Effector memory CD8-positive, alpha-beta T cell (primary cell): ENCODE measurements at regions not wholly inside any gene's neighbourhood (a gene's known extent, or its start where the extent isn't known, plus 50 kb on each side); places are given as distances from the start of the nearest gene placed in this dataset.

Experiments
- ATAC-seq: fragments of 150-1000 bp; cut with Tn5 transposase; replicated peaks from 2 replicates; pipeline ENCODE4 v1.10.0; 2021; ENCODE audit warnings: mild to moderate bottlenecking, moderate library complexity
- DNase-seq, 3 experiments: peaks; one replicate each; pipeline ENCODE4 v3.0.0; 2021
- H3K27ac Mint-ChIP-seq, 2 donors: one replicate each; pipeline ENCODE4 v1.8.0; 2022; ENCODE audit warnings: mild to moderate bottlenecking in 2 of 2, mixed read lengths in 2 of 2, moderate library complexity in 2 of 2
- H3K27me3 Mint-ChIP-seq, 2 donors: one replicate each; pipeline ENCODE4 v1.8.0; 2022; ENCODE audit warnings: mixed read lengths in 2 of 2
- H3K36me3 Mint-ChIP-seq: one replicate; pipeline ENCODE4 v1.8.0; 2022; ENCODE audit warnings: mild to moderate bottlenecking, moderate library complexity, mixed read lengths; ENCODE audit not compliant: insufficient read depth
- H3K4me1 Mint-ChIP-seq, 2 donors: one replicate each; pipeline ENCODE4 v1.8.0; 2022; ENCODE audit warnings: low read depth in 2 of 2, mixed read lengths in 2 of 2
- H3K4me3 Mint-ChIP-seq, 2 donors: one replicate each; pipeline ENCODE4 v1.8.0; 2022; ENCODE audit warnings: mild to moderate bottlenecking in 2 of 2, mixed read lengths in 2 of 2, moderate library complexity in 2 of 2
- H3K9me3 Mint-ChIP-seq, 2 donors: one replicate each; pipeline ENCODE4 v1.8.0; 2022; ENCODE audit warnings: mixed read lengths in 2 of 2

DNA sequence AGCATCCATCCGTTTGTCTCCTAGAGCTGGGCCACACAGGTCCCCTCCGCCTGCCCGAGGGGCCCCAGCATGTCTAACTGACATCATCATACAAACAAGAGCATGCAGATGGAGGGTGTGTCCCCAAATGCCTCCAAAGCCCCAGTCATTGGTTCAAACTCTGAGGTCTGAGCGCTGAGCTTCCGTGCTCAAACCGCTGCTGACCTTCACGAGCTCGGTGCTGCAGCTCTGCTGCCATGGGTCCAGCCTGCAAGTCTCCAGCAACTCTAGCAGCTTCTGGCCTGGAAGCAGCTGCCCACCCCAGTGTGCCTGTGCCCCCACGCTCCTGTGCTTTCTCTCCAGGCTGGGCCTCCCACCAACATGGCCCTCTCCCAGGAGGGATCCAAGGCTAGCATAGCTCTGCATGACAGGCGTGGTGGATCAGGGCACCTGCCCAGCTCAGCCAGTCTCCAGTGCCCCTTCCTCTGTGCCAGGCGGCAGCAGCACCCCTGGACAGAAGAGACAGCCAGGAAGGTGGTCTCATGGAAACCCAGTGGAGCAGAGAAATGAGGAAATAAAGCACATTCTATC lies 131.6 kb upstream of the PMEPA1 start:
- Mint-ChIP-seq H3K4me3 (no peak overlapping the region), H3K27ac (no peak overlapping the region), H3K4me1 (peaks cover 4 to 5% of the 10 kb centered on the region in 2 donors), H3K9me3 (no peaks in the 10 kb centered on the region), H3K27me3 (peaks cover 0 to 27% of the 10 kb centered on the region in 2 donors), H3K36me3 (no peaks in the 10 kb centered on the region)
- ATAC-seq (no peak), DNase-seq (no peak)

DNA sequence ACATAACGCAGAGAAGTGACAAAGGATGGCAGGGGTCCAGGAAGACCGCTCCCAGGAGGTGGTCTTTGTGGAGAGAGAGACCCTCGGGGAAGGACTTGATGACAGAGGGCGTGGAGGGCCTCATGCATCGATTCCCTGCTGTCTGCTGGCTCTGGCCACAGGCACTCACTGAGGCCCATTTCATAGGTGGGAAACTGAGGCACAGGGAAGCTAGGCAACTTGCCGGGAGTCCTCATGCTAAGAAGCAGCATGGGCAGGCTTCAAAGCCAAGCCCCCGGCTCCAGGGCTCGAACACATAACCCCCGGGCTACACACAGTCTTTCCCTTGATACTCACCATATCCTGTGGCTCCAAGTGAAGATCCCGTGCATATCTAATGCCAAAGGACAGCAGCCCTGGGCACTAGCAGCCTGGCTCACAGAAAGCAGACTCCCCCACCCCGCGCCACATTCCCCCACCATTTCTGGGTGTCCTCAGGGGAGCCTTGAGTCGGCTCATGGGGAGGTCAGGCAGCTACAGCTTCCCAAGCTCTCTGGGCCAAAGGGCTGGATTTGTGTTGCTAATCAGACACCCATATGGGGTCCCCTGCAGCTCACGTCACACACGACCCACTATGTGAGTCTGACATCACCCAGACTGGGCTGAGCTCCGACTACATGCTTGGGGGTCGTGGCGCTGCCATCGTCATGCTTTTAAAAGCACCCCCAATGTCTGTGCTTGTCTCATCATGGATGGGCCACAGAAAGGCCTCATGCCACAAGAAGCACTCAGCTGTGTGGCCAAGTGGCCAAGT lies 130.9 kb upstream of the PMEPA1 start:
- Mint-ChIP-seq H3K27ac (peak overlapping the region in 1 of 2 donors; percentile 29), H3K4me3 (no peak overlapping the region), H3K27me3 (peaks cover 0 to 31% of the 10 kb centered on the region in 2 donors), H3K4me1 (peaks cover 4 to 5% of the 10 kb centered on the region in 2 donors), H3K36me3 (no peaks in the 10 kb centered on the region), H3K9me3 (no peaks in the 10 kb centered on the region)
- no peak for DNase-seq
- no peak for ATAC-seq

DNA sequence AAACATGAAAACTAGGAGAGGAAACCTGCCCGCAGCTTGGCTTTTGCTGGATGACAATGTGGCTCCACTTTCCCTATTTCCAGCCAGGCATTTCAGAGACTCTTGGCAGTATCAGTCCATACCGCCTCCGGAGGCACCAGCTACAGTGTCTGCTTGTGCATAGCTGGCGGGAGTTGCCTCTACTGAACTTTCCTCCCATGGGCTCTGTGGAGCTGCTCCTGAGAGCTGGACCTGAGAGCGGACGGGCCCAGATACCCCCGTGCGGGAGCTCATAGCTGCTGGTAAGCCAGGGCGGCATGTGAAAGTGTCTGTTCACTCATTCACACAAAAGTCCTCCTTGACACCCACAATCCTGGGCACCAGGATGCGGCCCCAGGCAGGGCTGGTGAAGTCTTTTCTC lies 130.3 kb upstream of the PMEPA1 start:
- Mint-ChIP-seq H3K36me3 (no peaks in the 10 kb centered on the region), H3K4me1 (peaks cover 0 to 2% of the 10 kb centered on the region in 2 donors), H3K27me3 (peaks cover under 1 to 27% of the 10 kb centered on the region in 2 donors), H3K4me3 (no peak overlapping the region), H3K27ac (peak overlapping the region in 1 of 2 donors; percentile 29), H3K9me3 (no peaks in the 10 kb centered on the region)
- ATAC-seq (no peak), DNase-seq (no peak)

DNA sequence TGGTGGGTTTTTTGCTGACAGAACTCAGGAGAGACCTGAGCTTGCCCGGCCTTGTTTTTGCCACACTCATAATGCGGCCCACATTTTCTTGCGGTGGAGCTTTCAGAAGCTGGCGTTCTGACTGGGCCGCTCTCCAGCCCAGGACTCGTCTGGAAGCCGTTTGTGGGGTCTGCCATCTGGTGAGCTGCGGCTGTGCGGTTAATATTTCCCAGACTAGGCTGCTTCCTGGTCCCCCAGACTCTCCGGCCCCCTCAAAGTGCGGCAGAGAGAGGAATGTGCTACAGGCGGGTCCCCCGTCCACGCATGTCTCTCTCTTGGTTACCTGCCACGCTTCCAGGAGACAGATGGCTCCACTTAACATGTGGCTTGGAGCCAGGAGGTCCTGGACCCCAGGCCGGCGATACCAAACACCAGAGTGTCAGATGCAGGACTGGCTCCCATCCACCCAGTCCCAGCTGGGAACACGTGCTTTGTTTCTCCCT lies 128.9 kb upstream of the PMEPA1 start:
- H3K36me3 Mint-ChIP-seq = peaks cover 2% of the 10 kb centered on the region
- H3K27me3 Mint-ChIP-seq = peaks cover 7 to 33% of the 10 kb centered on the region in 2 donors
- peaks cover 0 to 2% of the 10 kb centered on the region in 2 donors for H3K4me1 Mint-ChIP-seq
- ATAC-seq (no peak), DNase-seq (no peak)
- no peaks in the 10 kb centered on the region for H3K9me3 Mint-ChIP-seq
- no peak overlapping the region for H3K27ac Mint-ChIP-seq
- no peak overlapping the region for H3K4me3 Mint-ChIP-seq

GRCh38 chr20:57837208-57838035 lies 127.6 kb upstream of the PMEPA1 start:
- Mint-ChIP-seq H3K27ac (no peak overlapping the region), H3K4me1 (peaks cover 0 to 2% of the 10 kb centered on the region in 2 donors), H3K4me3 (no peak overlapping the region), H3K9me3 (no peaks in the 10 kb centered on the region), H3K36me3 (peaks cover 2% of the 10 kb centered on the region), H3K27me3 (peaks cover 7 to 46% of the 10 kb centered on the region in 2 donors)
- DNase-seq (no peak), ATAC-seq (no peak)

- no peak overlapping the region for H3K4me3 Mint-ChIP-seq
Observed at GRCh38 chr20:57835588-57836455, 126.0 kb upstream of the PMEPA1 start.

DNA sequence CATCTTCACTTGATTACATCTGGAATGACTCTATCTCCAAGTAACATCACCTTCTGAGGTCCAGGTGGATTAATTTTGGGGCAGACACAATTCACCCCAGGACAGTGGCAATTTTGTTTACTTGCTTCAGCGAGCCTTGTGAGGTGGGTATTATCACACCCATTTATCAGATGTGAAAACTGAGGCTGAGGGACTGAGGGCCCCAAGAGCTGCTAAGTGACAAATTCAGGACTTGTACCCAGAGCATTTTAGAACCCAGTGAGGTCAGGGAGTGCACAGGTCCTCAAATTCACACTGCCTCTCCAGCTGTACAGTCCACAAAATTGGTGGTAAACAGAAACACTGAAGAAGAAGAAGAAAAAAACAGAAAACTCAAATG lies 125.2 kb upstream of the PMEPA1 start:
- peaks cover 2% of the 10 kb centered on the region for H3K36me3 Mint-ChIP-seq
- H3K4me3 Mint-ChIP-seq = no peak overlapping the region
- ATAC-seq (no peak), DNase-seq (no peak)
- peaks cover 7 to 39% of the 10 kb centered on the region in 2 donors for H3K27me3 Mint-ChIP-seq
- no peaks in the 10 kb centered on the region for H3K4me1 Mint-ChIP-seq
- no peaks in the 10 kb centered on the region for H3K9me3 Mint-ChIP-seq
- no peak overlapping the region for H3K27ac Mint-ChIP-seq

More at GRCh38 chr20:57835588-57836455, 126.0 kb upstream of the PMEPA1 start:
- Mint-ChIP-seq H3K9me3 (no peaks in the 10 kb centered on the region), H3K4me1 (no peaks in the 10 kb centered on the region), H3K27ac (no peak overlapping the region), H3K27me3 (peaks cover 7 to 46% of the 10 kb centered on the region in 2 donors), H3K36me3 (peaks cover 2% of the 10 kb centered on the region)
- DNase-seq (no peak), ATAC-seq (no peak)

GRCh38 chr20:57834306-57835073 lies 124.7 kb upstream of the PMEPA1 start:
- Mint-ChIP-seq H3K4me1 (no peaks in the 10 kb centered on the region), H3K27me3 (peaks cover 7 to 38% of the 10 kb centered on the region in 2 donors), H3K4me3 (no peak overlapping the region), H3K36me3 (peaks cover 2% of the 10 kb centered on the region), H3K9me3 (no peaks in the 10 kb centered on the region), H3K27ac (no peak overlapping the region)
- DNase-seq (no peak), ATAC-seq (no peak)

- H3K36me3 Mint-ChIP-seq = peaks cover 2% of the 10 kb centered on the region
- H3K27ac Mint-ChIP-seq = peak overlapping the region in 1 of 2 donors; percentile 30
- DNase-seq = no peak
- ATAC-seq = no peak
- H3K9me3 Mint-ChIP-seq = no peaks in the 10 kb centered on the region
- H3K27me3 Mint-ChIP-seq = peaks cover 7 to 36% of the 10 kb centered on the region in 2 donors
- no peaks in the 10 kb centered on the region for H3K4me1 Mint-ChIP-seq
- no peak overlapping the region for H3K4me3 Mint-ChIP-seq
Observed at GRCh38 chr20:57831993-57832585, 122.3 kb upstream of the PMEPA1 start.

DNA sequence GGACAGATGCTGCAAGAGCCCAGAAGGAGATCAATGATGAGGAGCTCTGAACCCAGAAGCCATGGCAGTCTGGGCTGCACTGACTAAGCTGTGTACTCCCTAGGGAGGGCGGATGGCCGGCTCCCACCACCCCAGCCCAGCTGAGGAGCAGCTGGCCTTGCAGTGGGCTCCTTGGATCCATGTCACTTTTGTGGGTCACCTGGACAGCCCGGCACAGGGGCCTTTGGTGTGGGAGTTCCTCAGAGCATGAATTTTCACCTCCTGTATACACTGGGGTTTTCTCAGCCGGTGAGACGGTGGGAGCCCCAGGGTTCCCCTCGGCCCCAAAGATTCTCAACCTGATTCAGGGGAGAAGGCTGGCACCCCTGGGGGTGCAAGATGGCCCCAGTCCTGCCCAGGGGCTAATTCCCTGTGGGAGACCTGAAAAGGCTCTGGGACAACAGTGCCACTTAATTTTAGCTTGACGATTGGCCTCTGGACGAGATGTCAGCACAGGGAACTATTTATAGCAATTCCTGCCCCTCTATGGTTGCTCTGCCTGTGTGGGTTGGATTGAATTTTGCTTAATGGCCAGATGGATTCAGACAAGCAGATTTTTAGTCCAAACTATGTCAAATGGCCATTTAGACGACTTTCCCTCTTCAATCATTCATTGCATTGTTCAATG lies 121.6 kb upstream of the PMEPA1 start:
- DNase-seq (no peak), ATAC-seq (no peak)
- Mint-ChIP-seq H3K27ac (peak overlapping the region in 1 of 2 donors; percentile 30), H3K27me3 (peaks cover 7 to 30% of the 10 kb centered on the region in 2 donors), H3K36me3 (peaks cover 2% of the 10 kb centered on the region), H3K9me3 (no peaks in the 10 kb centered on the region), H3K4me1 (no peaks in the 10 kb centered on the region), H3K4me3 (no peak overlapping the region)

DNA sequence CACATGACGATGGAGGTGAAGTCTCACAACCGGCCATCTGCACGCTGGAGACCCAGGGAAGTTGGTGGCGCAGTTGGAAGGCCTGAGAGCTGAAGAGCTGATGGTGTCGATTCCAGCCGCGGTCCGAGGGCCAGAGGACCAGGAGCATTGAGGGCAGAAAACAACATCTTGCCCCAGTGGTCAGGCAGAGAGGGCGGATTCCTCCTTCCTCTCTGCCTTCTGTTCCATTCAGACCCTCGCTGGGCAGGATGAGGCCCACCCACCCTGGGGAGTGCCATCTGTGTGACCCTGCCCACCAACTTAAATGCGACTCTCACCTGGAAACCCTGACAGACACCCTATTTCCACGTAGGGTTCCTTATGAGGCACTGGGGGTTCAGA lies 120.7 kb upstream of the PMEPA1 start:
- Mint-ChIP-seq H3K4me3 (no peak overlapping the region), H3K4me1 (no peaks in the 10 kb centered on the region), H3K36me3 (peaks cover 2% of the 10 kb centered on the region), H3K27ac (no peak overlapping the region), H3K9me3 (no peaks in the 10 kb centered on the region), H3K27me3 (peaks cover 7 to 24% of the 10 kb centered on the region in 2 donors)
- ATAC-seq = no peak
- DNase-seq = no peak
